ENCODE measurements at regions not wholly inside any gene's neighbourhood (a gene's known extent, or its start where the extent isn't known, plus 50 kb on each side); places are given as distances from the start of the nearest gene placed in this dataset.

DNA sequence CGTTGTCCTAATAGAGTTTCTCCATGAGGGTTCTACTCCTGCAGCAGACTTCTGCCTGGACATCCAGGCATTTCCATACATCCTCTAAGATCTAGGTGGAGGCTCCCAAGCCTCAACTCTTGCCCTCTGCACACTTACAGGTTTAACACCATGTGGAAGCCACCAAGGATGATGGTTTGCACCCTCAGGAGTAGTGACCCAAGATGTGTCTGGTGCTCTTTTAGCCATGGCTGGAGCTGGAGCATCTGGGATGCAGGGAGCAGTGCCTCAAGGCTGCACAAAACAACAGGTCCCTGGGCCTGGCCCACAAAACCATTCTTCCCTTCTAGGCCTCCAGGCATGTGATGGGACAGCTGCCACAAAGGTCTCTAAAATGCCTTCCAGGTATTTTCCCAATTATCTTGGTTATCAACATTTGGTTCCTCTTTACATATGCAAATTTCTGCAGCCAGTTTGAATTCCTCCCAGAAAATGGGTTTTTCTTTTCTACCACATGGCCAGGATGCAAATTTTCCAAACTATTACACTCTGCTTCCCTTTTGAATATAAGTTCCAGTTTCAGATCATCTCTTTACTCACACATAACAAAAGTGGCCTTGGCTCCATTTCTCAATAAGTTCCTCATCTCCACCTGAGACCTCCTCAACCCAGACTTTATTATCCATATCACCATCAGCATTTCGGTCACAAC, 69.5 kb upstream of the GNAZ start:
- DNase-seq: no peak

DNA sequence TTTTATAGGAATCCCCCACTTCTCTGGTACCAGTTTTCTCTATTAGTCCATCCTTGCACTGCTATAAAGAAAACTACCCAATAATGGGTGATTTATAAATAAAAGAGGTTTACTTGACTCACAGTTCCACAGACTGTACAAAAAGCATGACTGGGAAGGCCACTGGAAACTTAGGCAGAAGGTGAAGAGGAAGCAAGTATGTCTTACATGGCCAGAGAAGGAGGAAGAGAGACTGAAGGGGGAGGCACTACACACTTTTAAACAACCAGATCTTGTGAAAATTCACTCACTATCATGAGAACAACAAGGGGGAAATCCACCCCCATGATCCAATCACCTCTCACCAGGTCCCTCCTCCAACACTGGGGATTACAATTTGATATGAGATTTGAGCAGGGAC, 68.9 kb upstream of the GNAZ start:
- DNase-seq: no peak

GRCh38 chr22:23002612-23003180, 67.6 kb upstream of the GNAZ start:
- no peak for DNase-seq

DNA sequence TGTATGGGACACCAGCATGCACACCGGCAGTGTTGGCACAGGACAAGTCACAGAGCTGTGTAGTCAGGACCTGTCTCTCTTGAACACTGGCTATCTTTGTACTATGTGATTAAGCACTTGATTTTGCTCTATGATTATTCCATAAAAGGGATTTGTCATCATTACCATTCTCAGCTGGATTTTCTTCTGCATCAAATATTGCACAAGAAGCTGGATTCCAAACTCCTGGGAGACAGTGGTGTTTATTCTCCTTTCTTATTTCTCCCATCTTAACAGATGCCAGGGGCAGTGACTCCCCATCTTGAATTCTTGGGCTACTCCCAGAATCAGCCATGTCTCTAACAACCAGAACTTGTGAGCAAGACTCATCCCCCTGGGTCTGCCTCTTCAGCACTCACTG, 62.5 kb upstream of the GNAZ start:
- no peak for DNase-seq

DNA sequence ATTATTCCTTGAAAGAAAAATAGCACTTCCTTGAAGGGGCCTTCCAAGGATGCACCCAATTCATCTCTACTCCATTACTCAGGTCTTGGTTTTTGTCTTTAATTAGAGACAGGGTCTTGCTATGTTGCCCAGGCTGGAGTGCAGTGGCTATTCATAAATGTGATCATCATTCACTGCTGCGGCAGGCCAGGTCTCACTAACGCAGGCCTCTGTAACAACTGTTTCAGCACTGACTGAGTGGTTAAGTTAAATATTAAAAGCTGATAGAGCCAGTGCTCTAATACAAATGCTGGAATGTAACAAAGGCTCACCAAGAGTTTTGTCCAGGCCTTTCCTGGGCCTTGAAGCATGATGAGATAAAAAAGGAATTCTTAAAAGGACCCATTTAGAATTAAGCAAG, 61.4 kb upstream of the GNAZ start:
- DNase-seq: no peak
